ENCODE measurements at regions not wholly inside any gene's neighbourhood (a gene's known extent, or its start where the extent isn't known, plus 50 kb on each side); places are given as distances from the start of the nearest gene placed in this dataset.

- no peak for TF ChIP-seq CTCF (tag by site-specific recombination; IDR thresholded peaks at IDR 0.05)
- TF ChIP-seq INSM2 (tag by site-specific recombination; IDR thresholded peaks at IDR 0.05) = no peak
- TF ChIP-seq YY1 (tag by site-specific recombination; IDR thresholded peaks at IDR 0.05) = no peak
- TF ChIP-seq ZNF19 (tag by site-specific recombination; IDR thresholded peaks at IDR 0.05; ENCODE audit: low read depth) = no peak
- TF ChIP-seq ZNF600 (tag by site-specific recombination; IDR thresholded peaks at IDR 0.05) = no peak
- TF ChIP-seq ZNF157 (tag by site-specific recombination; IDR thresholded peaks at IDR 0.05) = no peak
- no peak for TF ChIP-seq ELK4 (IDR thresholded peaks at IDR 0.05; ENCODE audit: borderline replicate concordance, low read depth, low read length)
- no peak for TF ChIP-seq ZBTB1 (tag by site-specific recombination; IDR thresholded peaks at IDR 0.05)
- no peak for TF ChIP-seq AEBP2 (tag by site-specific recombination; IDR thresholded peaks at IDR 0.05; ENCODE audit: borderline replicate concordance)
- no peak for TF ChIP-seq ZBTB44 (tag by site-specific recombination; IDR thresholded peaks at IDR 0.05)
- no peak for TF ChIP-seq ZNF302 (tag by site-specific recombination; IDR thresholded peaks at IDR 0.05; ENCODE audit: low read depth)
- TF ChIP-seq REST (tag by site-specific recombination; IDR thresholded peaks at IDR 0.05) = no peak
- no peak for TF ChIP-seq ZNF530 (tag by site-specific recombination; IDR thresholded peaks at IDR 0.05; ENCODE audit: low read depth)
- no peak for TF ChIP-seq ZNF184 (tag by site-specific recombination; IDR thresholded peaks at IDR 0.05)
These were observed 479.8 kb downstream of the BCL11B start for GRCh38 chr14:98792171-98792570.
